Fibroblast of the conjunctiva (primary cell): ENCODE measurements at regions not wholly inside any gene's neighbourhood (a gene's known extent, or its start where the extent isn't known, plus 50 kb on each side); places are given as distances from the start of the nearest gene placed in this dataset.

Source experiments
- DNase-seq: peaks from one replicate; pipeline ENCODE4 v3.0.0-alpha.2; 2010; ENCODE audit warnings: low read depth

- no peak for DNase-seq
Measured at GRCh38 chr4:14446904-14447303, 555.4 kb upstream of the CPEB2 start.

DNA sequence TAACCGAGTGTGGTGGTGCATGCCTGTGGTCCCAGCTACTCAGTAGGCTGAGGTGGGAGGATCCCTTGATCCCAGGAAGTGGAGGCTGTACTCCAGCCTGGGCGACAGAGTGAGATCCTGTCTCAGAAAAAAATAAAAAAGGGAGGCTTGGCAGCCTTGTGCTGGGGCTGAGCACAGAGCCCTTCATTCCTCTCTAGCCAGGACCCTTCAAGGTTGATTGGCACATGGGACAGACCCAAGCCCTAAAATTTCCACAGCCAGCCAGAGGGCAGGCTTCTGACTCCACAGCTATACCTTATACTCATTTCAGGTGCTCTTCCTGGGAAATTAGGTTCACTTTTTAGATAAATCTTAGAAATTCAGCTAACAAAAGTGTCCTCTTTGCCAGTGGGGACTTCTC is 553.0 kb upstream of the CPEB2 start:
- DNase-seq = no peak

GRCh38 chr4:14452001-14452400 is 550.3 kb upstream of the CPEB2 start:
- DNase-seq = no peak

DNA sequence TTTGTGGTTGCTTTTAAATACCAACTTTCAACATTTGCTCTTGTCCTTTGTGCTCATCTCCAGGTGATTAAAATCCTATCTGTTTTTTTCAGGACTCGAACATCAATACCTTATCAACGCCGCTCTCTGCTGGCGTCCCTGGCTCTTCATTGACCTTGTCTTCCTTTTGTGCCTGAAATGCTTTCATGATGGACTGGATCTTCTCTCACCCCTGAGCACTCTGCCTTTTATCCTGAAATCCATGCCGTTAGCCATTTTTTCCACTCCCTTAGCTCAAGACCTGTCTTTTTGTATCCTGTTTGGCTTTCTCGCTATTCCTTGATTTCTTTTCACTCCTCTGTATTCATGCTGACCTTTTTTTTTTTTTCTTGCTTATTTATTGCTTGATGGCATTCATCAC is 549.5 kb upstream of the CPEB2 start:
- no peak for DNase-seq

GRCh38 chr4:14458463-14458862 is 543.8 kb upstream of the CPEB2 start:
- no peak for DNase-seq

DNA sequence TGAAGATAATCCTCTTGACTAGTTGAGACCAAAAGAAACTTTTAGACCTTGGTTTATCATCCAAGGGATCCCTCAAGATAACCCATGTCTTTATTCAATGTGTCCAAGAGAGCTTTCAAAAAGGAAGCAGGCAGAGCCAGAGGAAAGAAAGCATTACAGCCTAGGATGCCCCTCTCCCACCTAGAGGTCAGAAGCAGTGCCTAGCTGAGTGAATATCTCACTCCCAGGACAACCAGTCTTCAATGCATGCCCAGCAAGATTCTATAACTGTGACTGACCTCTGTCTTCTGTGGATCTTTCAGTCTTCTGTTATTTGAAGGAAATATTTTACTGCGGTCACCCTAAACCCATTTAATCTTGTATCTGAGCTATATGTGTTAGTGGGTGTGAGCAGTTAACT is 537.2 kb upstream of the CPEB2 start:
- DNase-seq = no peak

GRCh38 chr4:14465507-14465906 is 536.8 kb upstream of the CPEB2 start:
- no peak for DNase-seq

- DNase-seq = no peak
Measured at GRCh38 chr4:14478504-14478903, 523.8 kb upstream of the CPEB2 start.

- DNase-seq = no peak
Measured at GRCh38 chr4:14496408-14496807, 505.9 kb upstream of the CPEB2 start.

DNA sequence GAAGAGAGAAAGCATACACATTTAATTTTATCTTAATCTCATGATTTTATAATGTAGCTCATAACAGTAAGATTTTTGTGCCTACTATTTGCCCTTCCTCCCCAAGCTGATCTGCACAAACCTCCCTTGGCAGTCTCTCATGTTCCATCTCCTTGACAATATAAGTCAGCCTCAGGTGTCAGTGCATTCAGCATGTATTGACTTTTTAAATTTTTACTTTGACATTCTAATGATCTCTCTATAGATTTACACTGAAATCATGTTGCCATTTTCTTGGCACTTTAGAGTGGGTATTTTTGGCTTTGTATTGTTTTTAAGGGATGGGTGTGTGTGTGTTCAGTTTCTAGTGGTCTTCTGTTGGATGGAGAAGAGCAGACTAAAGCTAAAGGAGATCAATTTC is 505.3 kb upstream of the CPEB2 start:
- DNase-seq = no peak

DNA sequence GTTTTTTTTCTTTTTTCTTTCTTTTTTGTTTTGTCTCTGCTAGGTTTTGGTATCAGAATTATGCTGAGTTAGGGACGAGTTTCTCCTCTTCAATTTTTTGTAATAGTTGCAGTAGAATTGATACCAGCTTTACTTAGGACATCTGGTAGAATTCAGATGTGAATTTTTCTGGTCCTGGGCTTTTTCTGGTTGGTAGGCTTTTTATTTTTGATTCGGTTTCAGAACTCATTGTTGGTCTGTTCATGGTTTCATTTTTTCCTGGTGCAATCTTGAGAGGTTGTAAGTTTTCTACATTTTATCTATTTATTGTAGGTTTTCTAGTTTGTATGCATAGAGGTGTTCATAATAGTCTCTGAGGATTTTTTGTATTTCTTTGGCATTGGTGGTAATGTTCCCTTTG is 498.1 kb upstream of the CPEB2 start:
- no peak for DNase-seq

DNA sequence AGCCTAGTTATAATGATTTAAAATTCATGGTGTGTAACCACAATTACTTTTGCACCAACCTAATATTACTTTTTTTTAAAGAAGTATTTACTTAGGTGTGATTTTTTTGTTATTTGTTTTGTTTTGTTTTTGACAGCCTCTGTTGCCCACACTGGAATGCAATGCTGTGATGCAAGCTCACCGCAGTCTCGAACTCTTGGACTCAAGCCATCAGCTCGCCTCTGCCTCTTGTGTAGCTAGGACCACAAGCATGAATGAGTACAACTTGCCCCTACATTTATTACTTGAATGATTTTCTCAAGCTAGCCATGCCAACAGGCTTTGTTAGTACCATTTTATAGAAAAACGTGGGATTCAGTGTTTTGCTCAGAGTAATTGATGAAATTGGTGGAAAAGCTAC is 488.8 kb upstream of the CPEB2 start:
- no peak for DNase-seq

DNA sequence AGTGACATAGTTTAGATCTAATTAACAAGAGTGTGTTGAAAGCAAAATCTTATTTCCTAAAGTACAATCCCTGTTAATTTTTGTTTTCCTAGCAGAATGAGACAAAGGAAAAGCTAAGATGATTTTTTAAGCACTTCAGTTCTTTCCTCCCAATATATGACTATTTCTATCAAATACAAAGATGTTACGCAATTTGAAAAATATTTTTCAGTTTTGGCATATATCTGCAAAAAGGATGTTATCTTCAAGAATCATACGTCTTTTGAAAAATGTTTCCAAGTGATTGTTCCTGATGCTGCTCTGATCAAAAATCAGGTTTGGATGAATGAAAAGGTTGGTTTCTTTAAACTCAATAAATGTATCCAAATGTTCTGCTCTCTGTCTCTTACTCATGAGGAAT is 486.7 kb upstream of the CPEB2 start:
- no peak for DNase-seq

- DNase-seq = no peak
Measured at GRCh38 chr4:14518136-14518535, 484.1 kb upstream of the CPEB2 start.

GRCh38 chr4:14520171-14520570 is 482.1 kb upstream of the CPEB2 start:
- DNase-seq = no peak

DNA sequence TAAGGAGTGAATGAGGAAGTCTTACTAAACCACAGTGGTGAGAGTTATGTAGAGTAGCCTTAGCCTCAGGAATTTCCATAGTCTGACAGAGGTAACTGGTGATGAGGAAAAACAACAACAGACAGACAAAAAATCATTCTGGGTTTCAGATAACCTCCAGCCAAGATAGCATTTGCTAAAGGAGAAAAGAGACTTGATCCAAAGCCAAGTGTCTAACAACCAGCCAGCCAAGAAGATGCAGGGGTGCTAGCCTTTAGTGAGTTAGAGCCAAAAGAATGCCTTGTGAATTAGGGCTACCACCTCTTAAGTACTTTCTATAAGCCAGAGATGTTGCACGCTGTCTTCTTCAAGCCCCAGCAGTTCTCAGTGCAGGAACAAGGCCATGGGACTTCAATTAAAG is 478.0 kb upstream of the CPEB2 start:
- DNase-seq = no peak

- no peak for DNase-seq
Measured at GRCh38 chr4:14528918-14529317, 473.4 kb upstream of the CPEB2 start.

DNA sequence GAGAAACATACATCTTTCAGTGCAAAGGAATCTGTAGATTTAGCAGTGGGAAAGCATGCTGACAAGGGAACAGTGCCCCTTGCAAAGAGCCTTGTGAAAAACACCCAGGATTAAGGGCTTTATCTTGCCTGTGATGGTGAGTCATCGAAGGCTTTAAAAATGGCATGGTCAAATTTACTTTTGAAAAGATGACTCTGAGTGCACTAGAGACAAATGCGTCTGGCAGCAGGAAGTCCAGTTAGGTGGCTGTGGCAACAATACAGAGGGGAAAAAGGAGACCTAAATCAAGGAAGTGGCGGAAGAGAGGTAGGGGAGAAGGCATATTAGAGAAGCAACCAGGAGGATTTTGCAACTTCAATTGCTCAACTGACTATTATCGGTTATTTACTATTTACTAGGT is 472.6 kb upstream of the CPEB2 start:
- no peak for DNase-seq

DNA sequence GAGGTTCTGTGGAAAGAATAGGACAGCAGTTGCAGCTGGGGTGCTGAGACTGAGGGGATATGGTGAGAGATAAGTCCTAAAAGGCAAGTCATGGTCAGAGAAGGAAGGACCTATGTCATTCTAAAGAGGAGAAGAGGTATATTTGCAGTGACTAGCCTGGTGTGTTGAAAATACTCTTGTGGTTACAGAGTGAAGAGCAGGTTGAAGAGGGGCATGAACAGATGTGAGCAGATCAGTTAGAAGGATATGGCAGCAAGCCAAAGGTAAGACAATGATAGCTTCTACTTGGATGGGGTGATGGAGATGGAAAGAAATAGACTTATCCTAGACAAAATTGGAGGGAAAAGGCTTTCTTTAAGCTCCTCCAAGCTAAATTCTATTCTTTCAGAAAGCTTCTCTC is 469.8 kb upstream of the CPEB2 start:
- no peak for DNase-seq

DNA sequence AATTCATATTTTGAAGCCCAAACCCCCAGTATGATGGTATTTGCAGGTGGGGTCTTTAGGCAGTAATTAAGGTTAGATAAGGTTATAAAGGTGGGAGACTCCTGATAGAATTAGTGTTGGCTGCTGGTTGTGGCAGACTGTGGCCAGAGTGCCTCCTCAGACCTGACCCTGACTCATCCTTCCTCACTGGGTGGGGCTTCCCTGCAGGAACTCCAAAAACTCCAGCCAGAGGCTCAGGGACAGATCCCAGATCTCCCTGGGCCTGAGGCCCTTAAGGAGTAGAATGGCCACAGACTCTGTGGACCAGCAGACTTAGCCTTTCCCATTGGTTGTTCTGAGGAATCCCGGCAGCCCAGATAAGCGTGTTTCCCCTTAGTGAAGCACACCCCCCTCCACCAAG is 463.0 kb upstream of the CPEB2 start:
- no peak for DNase-seq

DNA sequence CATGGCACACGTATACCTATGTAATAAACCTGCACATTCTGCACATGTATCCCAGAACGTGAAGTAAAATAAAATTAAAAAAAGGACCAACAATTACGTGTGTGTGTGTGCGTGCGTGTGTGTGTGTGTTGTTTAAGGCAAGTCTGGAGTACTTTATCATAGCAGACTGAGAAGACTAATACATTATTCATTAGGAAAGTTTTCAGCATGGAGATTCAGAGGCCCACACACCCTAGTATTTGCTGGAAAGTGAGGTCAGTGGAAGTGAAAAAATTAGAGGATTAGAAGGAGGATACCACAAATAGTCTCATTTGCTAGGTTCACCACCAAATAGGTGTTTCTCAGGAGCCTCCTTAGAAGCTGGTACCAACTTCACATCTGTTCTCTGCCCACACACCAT is 457.1 kb upstream of the CPEB2 start:
- no peak for DNase-seq

- DNase-seq = no peak
Measured at GRCh38 chr4:14545807-14546206, 456.5 kb upstream of the CPEB2 start.

DNA sequence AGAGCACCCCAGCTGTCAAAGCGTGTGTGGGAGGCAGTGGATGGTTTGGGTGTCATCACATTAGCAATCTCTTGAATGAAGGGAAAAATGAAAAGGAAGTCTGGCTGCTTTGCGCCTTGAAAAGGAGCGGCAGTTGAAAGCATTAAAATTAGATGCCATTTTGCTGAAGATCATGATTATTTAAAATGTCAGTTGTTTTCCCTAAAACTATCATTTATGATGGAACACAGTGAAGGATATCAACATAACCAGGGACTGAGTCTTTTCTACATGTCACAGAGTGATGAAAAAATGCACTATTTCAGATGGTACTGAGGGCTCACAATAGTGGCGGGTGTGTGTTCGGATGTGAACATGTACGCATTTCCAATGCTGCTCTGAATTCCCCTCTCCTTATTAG is 450.2 kb upstream of the CPEB2 start:
- DNase-seq = no peak

- DNase-seq = no peak
Measured at GRCh38 chr4:14559646-14560045, 442.6 kb upstream of the CPEB2 start.

DNA sequence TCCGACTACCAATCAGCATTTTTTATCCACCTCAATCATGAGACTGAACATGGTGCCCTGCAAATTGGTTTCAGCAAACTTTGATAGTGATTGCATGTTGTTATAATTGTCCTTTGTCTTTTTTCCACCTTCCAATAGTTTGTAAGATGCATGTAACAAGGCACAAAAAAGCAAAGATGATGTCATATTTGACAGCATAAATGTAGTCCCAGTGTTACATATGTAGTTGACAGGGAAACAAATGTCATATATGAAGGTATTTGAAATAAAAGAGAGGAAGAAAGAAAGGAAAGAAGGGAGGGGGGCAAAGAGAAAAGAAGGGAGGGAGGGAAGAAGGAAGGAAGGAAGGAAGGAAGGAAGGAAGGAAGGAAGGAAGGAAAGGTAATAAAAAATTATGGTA is 441.7 kb upstream of the CPEB2 start:
- DNase-seq = no peak
